NCI-H748 treated with DMSO at 0.1 percent for 48 hours (cell line): ENCODE measurements at regions not wholly inside any gene's neighbourhood (a gene's known extent, or its start where the extent isn't known, plus 50 kb on each side); places are given as distances from the start of the nearest gene placed in this dataset.

Experiments used
- DNase-seq: peaks from one replicate; lab custom pipeline; 2025; lab: John Stamatoyannopoulos, UW

DNA sequence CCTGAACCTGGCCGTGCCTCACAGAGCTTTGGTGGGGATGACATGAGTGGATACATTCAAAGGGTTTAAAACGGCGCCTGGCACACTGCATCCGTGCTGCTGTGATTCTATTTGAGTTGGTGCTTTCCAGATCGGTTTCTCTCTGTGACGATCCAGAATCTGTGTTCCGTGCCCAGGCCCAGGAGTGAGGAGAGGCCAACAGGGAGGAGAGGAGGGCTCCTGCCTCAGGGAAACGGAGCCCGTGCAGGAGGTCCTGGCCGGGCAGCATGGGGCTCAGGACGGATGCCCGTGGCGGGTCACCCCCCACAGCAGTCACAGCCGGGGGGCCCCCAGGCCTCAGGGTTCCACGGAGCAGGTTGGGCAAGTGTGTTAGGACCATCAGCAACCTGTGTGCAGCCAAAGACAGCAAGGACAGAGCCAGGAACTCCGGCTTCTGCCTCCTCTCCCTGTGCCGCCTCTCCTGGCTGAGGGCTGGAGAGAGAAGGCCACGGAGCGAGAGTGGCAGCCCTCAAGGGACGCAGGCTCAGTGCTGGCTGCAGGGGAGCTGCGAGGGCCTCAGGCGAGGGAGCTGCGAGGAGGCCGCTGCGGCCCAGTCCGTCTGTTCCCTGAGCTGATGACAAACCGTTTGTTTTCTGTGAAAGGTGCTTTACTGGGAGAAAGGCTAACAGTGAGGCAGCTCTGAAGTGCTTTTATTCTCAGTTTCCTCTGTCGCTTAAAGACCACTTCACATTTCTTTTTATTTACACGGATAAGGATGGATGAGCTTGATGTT, 99.3 kb downstream of the METRNL start:
- DNase-seq: no peak

- DNase-seq: no peak
Measured at GRCh38 chr17:83179374-83179773, 100.0 kb downstream of the METRNL start.

DNA sequence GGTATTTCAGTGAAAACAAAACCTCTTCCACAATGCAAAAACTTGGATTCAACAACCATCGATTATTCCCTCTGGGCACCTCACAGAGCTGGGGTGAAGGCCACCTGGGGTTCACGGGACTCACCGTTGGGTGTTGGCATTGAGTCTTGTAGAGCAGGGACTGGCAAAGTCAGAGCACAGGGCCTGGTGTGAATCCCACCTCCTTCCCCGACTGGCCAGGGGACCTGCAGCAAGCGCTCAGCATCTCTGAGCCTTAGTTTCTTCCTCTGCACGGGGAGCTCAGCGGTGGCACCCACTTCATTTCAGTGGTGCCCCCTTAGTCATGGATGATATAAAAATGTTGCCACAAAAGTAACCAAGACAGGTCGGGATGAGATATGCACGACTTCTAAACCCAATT, 100.4 kb downstream of the METRNL start:
- no peak for DNase-seq

GRCh38 chr17:83180264-83180995, 101.0 kb downstream of the METRNL start:
- DNase-seq: no peak

DNA sequence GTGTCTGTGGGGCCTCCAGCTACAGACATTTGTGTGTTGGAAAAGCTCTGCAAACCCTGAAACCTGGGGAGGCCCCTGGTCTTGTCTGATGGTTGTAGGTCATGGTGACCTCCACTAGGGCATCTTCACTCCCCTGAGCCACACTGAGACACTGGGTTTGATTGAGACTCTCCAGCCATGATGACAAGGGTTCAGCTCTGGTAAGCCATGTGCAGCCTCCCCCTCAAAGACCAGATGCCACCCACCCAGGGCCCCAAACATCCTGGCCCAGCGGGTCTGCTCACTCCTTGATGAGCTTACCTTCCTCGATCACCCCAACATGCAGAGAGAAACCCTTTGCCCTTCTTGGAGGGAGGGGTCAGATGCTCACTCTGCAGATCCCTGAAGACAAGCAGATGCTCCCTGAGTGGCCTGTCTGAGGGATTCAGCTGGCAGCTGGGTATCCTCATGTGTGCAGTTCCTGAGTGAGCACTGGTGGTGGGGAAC, 101.6 kb downstream of the METRNL start:
- no peak for DNase-seq

DNA sequence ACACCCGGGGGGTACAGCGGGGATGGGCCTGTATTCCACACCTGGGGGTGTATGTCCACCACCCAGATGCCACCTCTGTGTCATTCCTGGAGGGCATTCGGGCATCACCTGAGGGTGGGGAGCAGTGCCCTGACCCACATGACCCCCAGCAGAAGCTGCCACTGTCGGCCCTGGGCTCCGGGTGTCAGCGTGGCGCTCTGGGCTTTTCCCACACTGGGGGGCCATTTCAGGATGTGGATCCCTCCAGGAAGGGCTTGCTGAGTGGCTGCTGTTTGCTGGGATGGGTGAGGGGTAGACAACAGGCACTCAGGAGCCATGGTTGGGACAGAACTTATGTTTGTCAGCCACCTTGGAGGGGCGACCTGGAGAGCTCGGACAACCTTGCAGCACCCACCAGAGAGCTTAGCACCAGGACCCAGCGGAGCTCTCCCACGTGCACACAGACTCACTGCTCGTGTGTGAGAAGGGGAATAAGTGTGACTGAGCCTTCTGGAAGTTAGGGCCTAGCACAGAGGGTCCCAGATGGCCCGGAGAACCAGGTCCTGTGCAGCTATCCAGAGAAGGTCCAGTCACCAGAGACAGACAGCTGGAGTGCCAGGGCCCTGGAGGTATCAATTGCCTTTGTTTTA, 102.7 kb downstream of the METRNL start:
- no peak for DNase-seq

DNA sequence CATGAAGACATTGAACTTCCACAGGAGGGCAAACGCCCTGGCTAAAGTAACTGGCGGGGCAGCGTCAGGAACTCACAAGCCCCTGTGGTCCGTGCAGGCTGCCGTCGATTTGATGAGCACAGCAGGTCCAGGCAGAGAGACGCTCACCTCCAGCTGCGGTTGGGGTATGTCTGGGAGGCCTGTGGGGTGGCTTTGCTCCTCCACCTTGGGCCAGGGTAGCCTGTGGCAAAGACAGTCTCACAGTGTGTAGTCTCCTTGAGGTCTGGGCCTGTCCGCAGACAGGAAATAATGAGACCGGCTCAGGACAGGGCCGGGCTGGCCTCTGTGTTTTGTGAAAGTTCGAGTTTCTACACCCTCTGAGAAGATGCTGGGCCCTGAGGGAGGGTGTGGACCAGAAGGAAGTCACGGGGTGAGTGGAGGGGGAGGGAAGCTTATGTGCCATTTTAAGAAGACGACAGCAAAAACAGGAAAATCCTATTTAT, 103.3 kb downstream of the METRNL start:
- DNase-seq: no peak

- DNase-seq: no peak
Measured at GRCh38 chr17:83183145-83183948, 103.9 kb downstream of the METRNL start.

DNA sequence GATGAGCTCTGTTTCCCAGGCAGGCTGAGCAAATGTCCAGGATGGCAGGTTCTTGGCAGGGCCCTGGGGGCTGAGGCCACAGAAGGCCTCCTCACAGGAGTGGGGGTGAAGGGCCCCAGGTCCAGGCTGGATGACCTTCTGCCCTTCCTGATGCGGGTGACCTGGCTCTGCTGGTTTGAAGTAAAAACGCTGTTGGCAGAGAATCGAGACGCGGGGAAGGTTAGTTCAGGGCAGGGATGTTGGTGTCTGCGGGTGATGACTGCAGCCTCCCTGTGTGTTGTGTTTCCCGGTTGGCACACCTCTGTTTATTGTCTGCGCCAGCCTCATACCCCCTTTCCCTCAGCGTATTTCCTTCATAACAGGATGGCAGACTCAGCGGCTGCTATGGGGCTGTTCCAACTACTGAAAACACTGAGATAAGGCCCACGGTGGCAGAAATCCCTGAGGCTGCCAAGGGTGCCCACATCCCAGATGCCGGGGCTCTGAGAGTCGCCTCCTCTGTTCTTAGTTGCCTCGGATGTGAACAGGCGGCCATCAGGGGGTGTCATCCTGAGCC, 104.6 kb downstream of the METRNL start:
- DNase-seq: no peak

GRCh38 chr17:83185023-83186002, 105.9 kb downstream of the METRNL start:
- DNase-seq: no peak

DNA sequence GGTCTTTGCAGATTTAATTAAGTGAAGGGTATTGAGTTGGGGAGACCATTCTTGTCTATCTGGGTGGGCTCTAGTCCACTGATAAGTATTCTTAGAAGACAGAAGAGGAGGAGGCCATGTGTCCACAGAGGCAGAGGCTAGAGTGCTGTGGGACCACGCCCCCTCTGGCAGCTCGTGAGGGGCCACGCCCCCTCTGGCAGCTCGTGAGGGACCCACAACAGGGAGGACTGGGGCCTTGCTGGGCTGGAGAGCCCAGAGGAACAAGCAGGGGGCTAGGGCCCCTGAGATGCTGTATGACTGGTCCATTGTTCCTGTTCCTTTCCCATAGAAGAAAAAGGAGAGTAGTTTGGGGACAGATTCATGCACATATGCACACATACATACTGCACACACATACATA, 106.8 kb downstream of the METRNL start:
- no peak for DNase-seq

DNA sequence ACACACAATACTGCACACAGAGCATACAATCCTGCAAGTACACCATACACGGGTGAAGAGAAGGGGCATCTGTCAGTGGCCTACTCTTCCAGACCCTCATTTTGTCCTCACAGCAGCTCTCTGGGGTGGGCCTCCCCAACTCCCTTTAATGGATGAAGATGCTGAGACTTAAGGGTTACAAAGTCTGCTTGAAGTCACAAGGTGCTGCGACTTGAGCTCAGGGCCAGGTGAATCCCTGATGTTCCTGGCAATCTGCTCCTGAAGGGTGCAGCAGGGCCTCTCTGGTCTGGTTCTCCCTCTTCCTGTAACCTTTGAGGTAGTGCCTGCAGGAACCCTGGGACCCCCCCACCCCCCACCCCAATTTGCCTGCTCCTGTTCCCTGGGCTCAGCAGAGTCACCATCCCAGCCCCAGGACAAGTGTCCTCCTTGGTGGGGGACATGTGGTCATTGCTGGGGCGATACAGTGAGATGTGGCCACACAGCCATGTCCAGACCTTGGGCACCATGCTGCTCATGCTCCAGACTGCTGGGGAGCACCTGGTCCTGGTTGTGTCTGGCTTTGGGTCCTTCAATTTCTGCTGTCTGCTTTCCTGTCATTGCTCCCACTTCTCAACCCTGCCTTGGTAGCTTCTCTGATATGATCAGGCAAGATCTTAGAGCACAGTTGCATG, 107.5 kb downstream of the METRNL start:
- no peak for DNase-seq

DNA sequence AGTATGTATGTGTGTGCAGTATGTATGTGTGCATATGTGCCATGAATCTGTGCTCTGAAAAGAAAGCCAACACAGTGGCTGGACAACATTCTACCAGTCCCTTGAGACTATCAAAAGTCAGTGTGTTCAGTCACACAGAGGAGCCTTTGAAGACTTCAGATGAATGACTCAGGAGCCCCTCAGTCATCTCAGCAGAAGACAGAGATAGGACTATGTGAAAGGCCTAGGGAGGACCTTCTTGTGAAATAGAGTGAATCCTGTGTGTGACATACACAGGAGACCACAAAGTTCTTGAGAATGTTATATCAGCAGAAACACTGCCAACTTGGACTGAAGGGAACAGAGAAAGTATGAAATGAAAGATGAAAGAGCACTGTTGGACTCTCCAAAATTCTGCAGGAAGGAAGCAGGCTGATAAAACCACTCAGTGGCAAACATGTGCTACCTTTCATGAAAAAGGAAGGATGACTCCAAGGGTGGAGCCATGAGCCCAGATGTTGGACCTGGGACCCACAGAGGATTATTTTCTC, 108.4 kb downstream of the METRNL start:
- DNase-seq: no peak

- DNase-seq: no peak
Measured at GRCh38 chr17:83189044-83190003, 109.9 kb downstream of the METRNL start.

DNA sequence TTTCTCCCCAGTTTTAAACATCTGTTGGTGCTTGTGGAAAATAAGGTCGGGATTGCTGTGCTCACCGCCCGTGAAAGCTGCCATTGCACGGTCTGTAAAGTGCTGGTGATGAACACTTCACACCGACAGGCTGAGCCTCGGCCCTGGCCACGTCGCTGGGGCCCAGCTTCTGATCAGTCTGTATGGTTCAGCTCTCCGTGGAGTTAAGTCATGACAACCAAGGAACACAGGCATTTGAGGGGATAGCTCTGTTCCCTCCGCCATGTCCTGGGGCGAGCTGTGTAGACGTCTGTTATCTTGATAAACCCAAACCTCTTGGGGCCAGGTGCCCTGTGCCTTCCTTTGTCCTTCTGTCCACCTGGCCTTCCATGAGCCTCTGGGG, 110.6 kb downstream of the METRNL start:
- DNase-seq: no peak

DNA sequence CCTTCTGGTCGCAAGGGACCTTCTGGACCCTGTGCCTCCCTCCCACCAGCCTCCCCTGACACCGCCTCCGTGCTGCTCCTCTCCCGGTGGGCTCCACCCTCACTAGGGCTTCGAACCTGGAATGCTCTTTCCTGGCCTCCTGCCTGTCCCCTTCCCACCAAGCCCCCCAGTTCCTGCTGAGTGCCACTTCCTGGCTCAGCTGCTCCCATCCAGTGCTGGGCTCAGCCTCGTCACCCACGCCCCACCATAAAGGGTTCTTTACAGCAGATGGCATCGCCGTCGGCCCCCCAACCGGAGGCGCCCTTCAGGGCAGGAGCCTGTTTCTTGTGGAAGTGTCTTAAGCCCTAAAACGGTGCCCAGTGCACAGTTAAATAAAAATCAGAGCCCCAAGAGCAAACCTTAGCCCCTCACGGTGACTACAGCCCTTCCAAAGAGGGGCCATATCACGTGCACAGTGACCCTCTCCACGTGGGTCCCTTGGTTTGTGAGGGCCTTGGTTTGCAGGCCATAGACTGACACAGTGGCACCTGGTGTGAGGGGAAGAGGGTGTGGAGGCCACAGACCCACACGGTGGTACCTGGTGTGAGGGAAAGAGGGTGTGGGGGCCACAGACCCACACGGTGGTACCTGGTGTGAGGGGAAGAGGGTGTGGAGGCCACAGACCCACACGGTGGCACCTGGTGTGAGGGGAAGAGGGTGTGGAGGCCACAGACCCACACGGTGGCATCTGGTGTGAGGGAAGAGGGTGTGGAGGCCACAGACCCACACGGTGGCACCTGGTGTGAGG, 111.4 kb downstream of the METRNL start:
- no peak for DNase-seq

DNA sequence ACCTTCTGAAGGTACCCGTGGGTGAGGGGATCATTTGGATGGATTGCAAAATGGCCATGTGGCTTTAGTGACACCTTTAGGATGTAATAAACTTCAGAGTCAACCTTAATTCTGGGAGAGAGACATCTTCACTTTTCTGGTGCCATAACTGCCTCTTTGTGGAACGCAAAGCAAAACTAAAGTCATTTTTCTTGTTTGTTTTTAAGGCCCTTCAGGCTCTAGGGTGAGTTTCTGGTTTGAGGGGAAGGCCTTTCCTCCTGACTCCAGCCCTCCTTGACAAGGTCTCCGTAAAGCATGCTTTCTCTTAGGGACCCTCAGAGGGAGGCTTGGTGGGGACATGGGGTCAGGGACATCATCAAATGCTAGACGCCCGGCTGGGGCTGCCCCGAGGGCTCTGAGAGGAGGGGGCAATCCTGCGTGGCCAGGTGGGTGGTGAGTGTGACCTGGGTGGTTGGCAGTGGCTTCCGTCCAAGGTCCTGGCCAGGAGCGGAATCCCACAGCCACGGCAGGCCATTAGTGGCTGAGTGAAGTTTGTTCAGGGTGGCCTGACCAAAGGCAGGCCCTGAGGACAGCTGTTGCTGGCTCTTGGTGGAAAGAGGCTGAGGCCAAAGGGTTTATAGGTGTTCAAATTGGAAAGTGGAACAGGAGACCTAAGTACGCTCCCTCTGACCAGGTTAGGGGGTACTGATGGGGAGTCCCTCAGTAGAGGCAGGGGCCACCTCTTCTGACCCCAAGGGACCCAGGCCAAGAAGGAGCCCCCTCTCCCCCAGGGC, 112.2 kb downstream of the METRNL start:
- DNase-seq: no peak
